Activated T-cell treated with anti-CD3 and anti-CD28 coated beads for 4 hours (primary cell): ENCODE measurements at regions not wholly inside any gene's neighbourhood (a gene's known extent, or its start where the extent isn't known, plus 50 kb on each side); places are given as distances from the start of the nearest gene placed in this dataset.
A peak's percentile ranks its signal among the peaks of the same experiment; 100 is the strongest.

ENCODE experiments used
- DNase-seq: peaks from one replicate; pipeline ENCODE4 v3.0.0-alpha.2; 2020

GRCh38 chr6:40788661-40789655 lies 201.8 kb upstream of the LRFN2 start:
- DNase-seq = peak; percentile 6

- DNase-seq = no peak
Observed at GRCh38 chr6:40782355-40782754, 195.2 kb upstream of the LRFN2 start.

GRCh38 chr6:40780637-40781036 lies 193.5 kb upstream of the LRFN2 start:
- no peak for DNase-seq

- DNase-seq = no peak
Observed at GRCh38 chr6:40779409-40779808, 192.2 kb upstream of the LRFN2 start.

GRCh38 chr6:40778918-40779317 lies 191.8 kb upstream of the LRFN2 start:
- DNase-seq = no peak

GRCh38 chr6:40778196-40778595 lies 191.0 kb upstream of the LRFN2 start:
- no peak for DNase-seq

- no peak for DNase-seq
Observed at GRCh38 chr6:40774932-40775331, 187.8 kb upstream of the LRFN2 start.

GRCh38 chr6:40770794-40771193 lies 183.6 kb upstream of the LRFN2 start:
- no peak for DNase-seq

- no peak for DNase-seq
Observed at GRCh38 chr6:40764726-40765125, 177.6 kb upstream of the LRFN2 start.

- DNase-seq = no peak
Observed at GRCh38 chr6:40762981-40763380, 175.8 kb upstream of the LRFN2 start.

GRCh38 chr6:40760887-40761286 lies 173.7 kb upstream of the LRFN2 start:
- no peak for DNase-seq

GRCh38 chr6:40759838-40760237 lies 172.7 kb upstream of the LRFN2 start:
- no peak for DNase-seq

GRCh38 chr6:40759264-40759663 lies 172.1 kb upstream of the LRFN2 start:
- DNase-seq = no peak

GRCh38 chr6:40755749-40756452 lies 168.7 kb upstream of the LRFN2 start:
- no peak for DNase-seq

- DNase-seq = no peak
Observed at GRCh38 chr6:40755046-40755681, 168.0 kb upstream of the LRFN2 start.

- DNase-seq = no peak
Observed at GRCh38 chr6:40754461-40755045, 167.4 kb upstream of the LRFN2 start.

GRCh38 chr6:40753675-40754448 lies 166.7 kb upstream of the LRFN2 start:
- no peak for DNase-seq

- DNase-seq = no peak
Observed at GRCh38 chr6:40753048-40753447, 165.9 kb upstream of the LRFN2 start.

GRCh38 chr6:40744835-40745234 lies 157.7 kb upstream of the LRFN2 start:
- no peak for DNase-seq

GRCh38 chr6:40743690-40744446 lies 156.7 kb upstream of the LRFN2 start:
- no peak for DNase-seq

GRCh38 chr6:40743226-40743625 lies 156.1 kb upstream of the LRFN2 start:
- no peak for DNase-seq

GRCh38 chr6:40740518-40740917 lies 153.4 kb upstream of the LRFN2 start:
- no peak for DNase-seq
